ENCODE measurements at regions not wholly inside any gene's neighbourhood (a gene's known extent, or its start where the extent isn't known, plus 50 kb on each side); places are given as distances from the start of the nearest gene placed in this dataset.

DNA sequence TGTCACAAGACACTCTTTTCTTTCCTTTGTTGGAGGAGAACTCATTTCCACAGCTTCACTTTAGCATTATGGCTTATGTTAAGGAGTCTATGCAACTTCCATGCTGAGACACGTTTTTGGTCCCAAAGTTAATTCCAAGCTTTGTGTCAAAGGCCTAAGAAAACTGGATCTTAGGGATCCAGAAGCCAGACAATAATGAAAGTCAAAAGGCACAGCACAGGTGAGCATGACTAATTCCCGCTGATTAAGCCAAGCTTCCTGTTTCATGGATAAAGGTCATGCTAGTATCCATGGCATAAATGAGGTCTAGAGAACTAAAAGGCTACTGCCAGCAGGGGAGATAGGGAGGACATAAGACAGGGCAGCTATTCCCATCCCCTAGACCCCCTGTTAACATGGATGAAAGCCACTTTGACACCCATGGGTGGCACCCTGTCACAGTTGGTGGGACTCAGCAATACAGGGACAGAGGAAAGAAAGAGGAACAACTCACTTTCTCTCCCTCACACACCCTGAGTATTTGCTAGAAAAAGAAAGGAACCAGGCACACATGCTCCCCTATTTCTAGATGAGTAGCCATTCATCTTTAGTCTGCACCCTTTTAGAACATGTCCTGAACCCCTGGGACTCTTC lies 438.1 kb upstream of the CDH9 start:
- no peak overlapping the region for H3K27ac ChIP-seq
- ChIA-PET POLR2A (ENCODE audit: low non-redundant PET) (no interaction called here), CTCF (no interaction called here)
- TF ChIP-seq CTCF (conservative IDR thresholded peaks at IDR 0.05; ENCODE audit: low read depth), result no peak
- no peak for DNase-seq (ENCODE audit: low spot score)

- ChIA-PET CTCF (no interaction called here), POLR2A (ENCODE audit: low non-redundant PET) (no interaction called here)
- no peak overlapping the region for H3K27ac ChIP-seq
- TF ChIP-seq CTCF (conservative IDR thresholded peaks at IDR 0.05; ENCODE audit: low read depth), result no peak
- no peak for DNase-seq (ENCODE audit: low spot score)
Observed at GRCh38 chr5:27475063-27475462, 436.7 kb upstream of the CDH9 start.

GRCh38 chr5:27474395-27474794 lies 436.0 kb upstream of the CDH9 start:
- DNase-seq (ENCODE audit: low spot score), result no peak
- no peak overlapping the region for H3K27ac ChIP-seq
- no peak for TF ChIP-seq CTCF (conservative IDR thresholded peaks at IDR 0.05; ENCODE audit: low read depth)
- CTCF ChIA-PET, result no interaction called here
- POLR2A ChIA-PET (ENCODE audit: low non-redundant PET), result no interaction called here

GRCh38 chr5:27474047-27474309 lies 435.6 kb upstream of the CDH9 start:
- DNase-seq (ENCODE audit: low spot score), result no peak
- ChIA-PET POLR2A (ENCODE audit: low non-redundant PET) (no interaction called here), CTCF (no interaction called here)
- TF ChIP-seq CTCF (conservative IDR thresholded peaks at IDR 0.05; ENCODE audit: low read depth), result no peak
- no peak overlapping the region for H3K27ac ChIP-seq

DNA sequence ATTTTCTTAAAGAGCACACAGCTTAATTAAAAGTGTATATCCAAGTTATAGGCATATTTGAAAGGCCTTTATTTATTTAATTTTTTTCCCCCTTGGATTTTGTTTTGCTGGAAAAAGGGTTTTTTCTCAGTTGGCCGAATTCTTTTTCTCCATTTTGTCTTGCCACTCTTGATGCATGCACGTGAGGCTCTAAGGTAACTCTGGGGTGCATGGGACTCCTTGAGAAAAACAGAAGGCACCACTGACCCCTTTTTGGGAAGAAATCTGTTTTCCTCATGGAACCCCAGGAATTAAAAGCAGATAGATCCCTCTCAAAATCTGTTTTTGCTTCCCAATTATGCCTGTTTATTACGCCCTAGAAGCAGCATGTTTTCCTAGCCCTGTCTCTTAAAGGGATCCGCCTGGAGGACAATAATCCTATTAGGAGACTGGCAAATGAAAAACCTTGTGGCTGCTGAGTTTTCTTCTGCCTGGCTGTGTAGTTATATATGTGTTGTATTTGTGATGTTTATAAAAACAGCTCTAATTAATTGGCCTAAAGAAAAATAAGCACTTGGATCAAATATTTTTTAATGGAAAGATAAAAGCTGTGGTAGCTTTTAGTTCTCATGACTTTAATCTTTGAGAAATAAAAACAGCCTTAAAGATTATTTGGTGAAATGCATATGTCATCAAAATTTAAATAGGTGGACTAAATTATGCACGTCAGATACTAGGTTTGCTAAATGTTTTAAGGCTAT lies 435.1 kb upstream of the CDH9 start:
- TF ChIP-seq CTCF (conservative IDR thresholded peaks at IDR 0.05; ENCODE audit: low read depth), result no peak
- H3K27ac ChIP-seq, result no peak overlapping the region
- POLR2A ChIA-PET (ENCODE audit: low non-redundant PET), result no interaction called here
- DNase-seq (ENCODE audit: low spot score), result no peak
- CTCF ChIA-PET, result no interaction called here

DNA sequence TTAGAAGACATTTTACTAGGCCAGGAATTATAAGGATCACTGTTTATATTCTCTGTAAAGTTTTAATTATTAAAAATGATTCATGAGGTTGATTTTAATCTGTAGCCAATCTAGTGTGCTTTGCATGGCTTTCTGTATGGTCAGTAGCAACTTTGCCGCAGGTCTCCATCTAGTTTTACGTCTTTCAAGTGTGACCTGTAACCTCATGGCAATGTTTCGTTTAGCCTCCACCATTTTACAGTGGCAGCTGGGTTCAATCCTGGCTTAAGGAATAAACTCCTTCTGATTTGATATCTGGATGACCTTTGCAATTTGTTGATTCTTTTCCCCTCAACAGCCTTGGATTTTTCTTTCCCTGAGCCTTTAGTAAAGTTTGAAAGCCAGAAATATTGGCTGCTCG lies 434.5 kb upstream of the CDH9 start:
- H3K27ac ChIP-seq, result no peak overlapping the region
- ChIA-PET POLR2A (ENCODE audit: low non-redundant PET) (no interaction called here), CTCF (no interaction called here)
- DNase-seq (ENCODE audit: low spot score), result no peak
- TF ChIP-seq CTCF (conservative IDR thresholded peaks at IDR 0.05; ENCODE audit: low read depth), result no peak
